H1 (cell line): ENCODE measurements at regions not wholly inside any gene's neighbourhood (a gene's known extent, or its start where the extent isn't known, plus 50 kb on each side); places are given as distances from the start of the nearest gene placed in this dataset.

Experiments used
- CTCF ChIA-PET: fragments of 300-600 bp; sonication (Branson Sonifier 250); formaldehyde crosslinking; loops from one replicate; lab custom pipeline; 2021; ENCODE audit not compliant: partially characterized antibody; lab: Charles Lee
- POLR2A ChIA-PET: fragments of 300-600 bp; sonication (Branson Sonifier 250); formaldehyde crosslinking; loops from one replicate; lab custom pipeline; 2021; ENCODE audit warnings: inconsistent platforms; ENCODE audit not compliant: partially characterized antibody; lab: Charles Lee
- DNase-seq, 2 experiments: peaks; one replicate each; pipeline versions ENCODE4 v3.0.0 to v3.0.0-alpha.2; 2010 to 2022; ENCODE audit warnings: low spot score in 2 of 2, low read depth in 1 of 2, mixed read lengths in 1 of 2
- FAIRE-seq: peaks from 2 replicates; lab custom pipeline; 2011; peaks lifted over from hg19 to GRCh38; lab: Jason Lieb, UNC
- H2AFZ ChIP-seq: 2 replicates; pipeline ENCODE4 v1.8.1; 2012; ENCODE audit warnings: low read length, inconsistent platforms
- H2AK5ac ChIP-seq: 2 replicates; pipeline ENCODE4 v1.6.1; 2013; ENCODE audit warnings: low read depth, low read length
- H2BK120ac ChIP-seq: replicated peaks from 2 replicates; pipeline ENCODE3; 2013; ENCODE audit warnings: low read depth, low read length, inconsistent platforms
- H2BK12ac ChIP-seq: 2 replicates; pipeline ENCODE4 v1.6.1; 2013; ENCODE audit warnings: low read depth, low read length
- H2BK15ac ChIP-seq: 2 replicates; pipeline ENCODE4 v1.6.1; 2013; ENCODE audit warnings: low read length
- H2BK20ac ChIP-seq: 2 replicates; pipeline ENCODE4 v1.6.1; 2013; ENCODE audit warnings: low read length
- H2BK5ac ChIP-seq: 2 replicates; pipeline ENCODE4 v1.6.1; 2013; ENCODE audit warnings: low read depth, low read length
- H3K14ac ChIP-seq: 2 replicates; pipeline ENCODE4 v1.6.1; 2013; ENCODE audit warnings: inconsistent platforms; ENCODE audit not compliant: insufficient read length
- H3K18ac ChIP-seq: 2 replicates; pipeline ENCODE4 v1.6.1; 2013; ENCODE audit warnings: low read length; ENCODE audit errors: extremely low read depth
- H3K23ac ChIP-seq: 2 replicates; pipeline ENCODE4 v1.6.1; 2013; ENCODE audit warnings: inconsistent platforms; ENCODE audit not compliant: insufficient read length
- H3K23me2 ChIP-seq: 2 replicates; pipeline ENCODE4 v1.6.1; 2013; ENCODE audit warnings: low read depth, low read length
- H3K27ac ChIP-seq: 2 replicates; pipeline ENCODE4 v1.6.1; 2011; ENCODE audit warnings: low read depth, low read length, inconsistent platforms
- H3K27me3 ChIP-seq, 4 experiments: replicated peaks in 1 of 4; 1 replicate in 1 of 4; 2 replicates in 3 of 4; pipeline versions ENCODE4 v1.6.1 to v1.8.1; 2011 to 2013; ENCODE audit warnings: low read length in 3 of 4, mild to moderate bottlenecking in 3 of 4, inconsistent platforms in 2 of 4, mixed read lengths in 2 of 4, moderate library complexity in 1 of 4; ENCODE audit not compliant: control insufficient read depth in 3 of 4, insufficient read depth in 3 of 4; ENCODE audit errors: extremely low read depth in 1 of 4
- H3K36me3 ChIP-seq, 4 experiments: 2 replicates each; pipeline versions ENCODE4 v1.6.1 to v1.8.1; 2011 to 2013; ENCODE audit warnings: mild to moderate bottlenecking in 4 of 4, low read length in 3 of 4, moderate library complexity in 2 of 4, control low read depth in 1 of 4, inconsistent platforms in 1 of 4; ENCODE audit not compliant: insufficient read depth in 4 of 4, control insufficient read depth in 2 of 4
- H3K4ac ChIP-seq: replicated peaks from 2 replicates; pipeline ENCODE3; 2013; ENCODE audit warnings: low read length, low read depth, mixed read lengths, inconsistent platforms; ENCODE audit not compliant: insufficient read length
- H3K4me1 ChIP-seq, 4 experiments: replicated peaks in 1 of 4; 1 replicate in 1 of 4; 2 replicates in 3 of 4; pipeline versions ENCODE4 v1.6.1 to v1.8.1; 2011 to 2013; ENCODE audit warnings: low read length in 3 of 4, inconsistent platforms in 2 of 4, mixed read lengths in 1 of 4; ENCODE audit not compliant: insufficient read depth in 4 of 4, control insufficient read depth in 3 of 4
- H3K4me2 ChIP-seq, 2 experiments: 2 replicates each; pipeline versions ENCODE4 v1.6.1 to v1.8.1; 2011 to 2013; ENCODE audit warnings: low read depth in 2 of 2, low read length in 2 of 2, control low read depth in 1 of 2, inconsistent platforms in 1 of 2, mild to moderate bottlenecking in 1 of 2; ENCODE audit not compliant: insufficient read depth in 1 of 2
- H3K4me3 ChIP-seq, 4 experiments: fragments of 200-600, 300-600 bp in 1 of 4; sonication (generic), shearing (Covaris generic), sonication (Bioruptor Twin) in 1 of 4; 2 replicates each; pipeline versions ENCODE4 v1.5.1 to v1.8.1; 2011 to 2016; ENCODE audit warnings: low read length in 4 of 4, low read depth in 3 of 4, control low read depth in 2 of 4, inconsistent platforms in 2 of 4, mild to moderate bottlenecking in 2 of 4, mixed read lengths in 1 of 4, moderate library complexity in 1 of 4; ENCODE audit not compliant: insufficient read depth in 2 of 4; ENCODE audit errors: extremely low read depth in 1 of 4
- H3K56ac ChIP-seq: replicated peaks from 2 replicates; pipeline ENCODE3; 2013; ENCODE audit warnings: low read depth, mild to moderate bottlenecking, mixed read lengths, low read length, inconsistent platforms; ENCODE audit not compliant: insufficient read length
- H3K79me1 ChIP-seq: 2 replicates; pipeline ENCODE4 v1.6.1; 2013; ENCODE audit warnings: low read depth, low read length, control low read depth
- H3K79me2 ChIP-seq, 2 experiments: 2 replicates each; pipeline versions ENCODE4 v1.6.1 to v1.8.1; 2012 to 2013; ENCODE audit warnings: low read length in 2 of 2, mild to moderate bottlenecking in 2 of 2, inconsistent platforms in 1 of 2; ENCODE audit not compliant: insufficient read depth in 2 of 2, control insufficient read depth in 1 of 2
- H3K9ac ChIP-seq, 4 experiments: replicated peaks in 1 of 4; 1 replicate in 1 of 4; 2 replicates in 3 of 4; pipeline versions ENCODE4 v1.6.1 to v1.8.1; 2011 to 2013; ENCODE audit warnings: low read depth in 3 of 4, low read length in 3 of 4, control low read depth in 2 of 4, mild to moderate bottlenecking in 2 of 4, moderate library complexity in 2 of 4, inconsistent platforms in 1 of 4; ENCODE audit errors: extremely low read depth in 1 of 4
- H3K9me3 ChIP-seq, 2 experiments: 2 replicates each; pipeline versions ENCODE4 v1.6.1 to v1.8.1; 2012 to 2013; ENCODE audit warnings: mild to moderate bottlenecking in 2 of 2, moderate library complexity in 2 of 2, control low read depth in 1 of 2, inconsistent platforms in 1 of 2, low read depth in 1 of 2, low read length in 1 of 2, mixed read lengths in 1 of 2; ENCODE audit not compliant: insufficient read depth in 2 of 2
- H4K20me1 ChIP-seq, 2 experiments: replicated peaks in 1 of 2; 2 replicates each; pipeline versions ENCODE3 to v1.8.1; 2011 to 2013; ENCODE audit warnings: inconsistent platforms in 2 of 2, low read length in 2 of 2, mild to moderate bottlenecking in 1 of 2; ENCODE audit not compliant: insufficient read depth in 2 of 2, control insufficient read depth in 1 of 2
- H4K5ac ChIP-seq: 2 replicates; pipeline ENCODE4 v1.6.1; 2013; ENCODE audit warnings: low read length, low read depth, mixed read lengths, inconsistent platforms; ENCODE audit not compliant: insufficient read length
- H4K8ac ChIP-seq: 2 replicates; pipeline ENCODE4 v1.8.0; 2013; ENCODE audit warnings: mild to moderate bottlenecking, moderate library complexity, low read length, inconsistent platforms; ENCODE audit not compliant: insufficient read depth; ENCODE audit errors: extremely low read depth
- H4K91ac ChIP-seq: replicated peaks from 2 replicates; pipeline ENCODE3; 2013; ENCODE audit warnings: low read length, mixed read lengths, inconsistent platforms; ENCODE audit not compliant: insufficient read length
- ASH2L ChIP-seq: fragments of 200-600, 300-600 bp; sonication (generic); IDR thresholded peaks from one replicate; pipeline ENCODE4 v1.7.1; 2017; ENCODE audit warnings: low read length
- CBX5 ChIP-seq: fragments of 300-800, 300-1000 bp; sonication (generic); IDR thresholded peaks from 2 replicates; pipeline ENCODE4 v1.7.1; 2016; ENCODE audit warnings: antibody characterized with exemption, low read length, low read depth
- CHD2 ChIP-seq: IDR thresholded peaks from 2 replicates; pipeline ENCODE4 v1.6.1; 2012; ENCODE audit warnings: low read length, improper control_type of control experiment
- CREB1 ChIP-seq: IDR thresholded peaks from 2 replicates; pipeline ENCODE4 v1.6.1; 2012; ENCODE audit warnings: inconsistent platforms
- E2F6 ChIP-seq: IDR thresholded peaks from 2 replicates; pipeline ENCODE4 v1.6.1; 2012; ENCODE audit warnings: inconsistent platforms
- EGR1 ChIP-seq: IDR thresholded peaks from 2 replicates; pipeline ENCODE4 v1.6.1; 2011; ENCODE audit warnings: low read depth, low read length, borderline replicate concordance
- JUN ChIP-seq: IDR thresholded peaks from 2 replicates; pipeline ENCODE4 v1.6.1; 2011; ENCODE audit warnings: low read depth, mild to moderate bottlenecking, improper control_type of control experiment, low read length
- KDM4A ChIP-seq: IDR thresholded peaks from one replicate; pipeline ENCODE4 v1.7.1; 2012; ENCODE audit warnings: low read depth, mild to moderate bottlenecking, moderate library complexity, low read length, inconsistent platforms; ENCODE audit not compliant: severe bottlenecking
- POLR2A ChIP-seq, 2 experiments: IDR thresholded peaks; 1 replicate in 1 of 2; 2 replicates in 1 of 2; pipeline ENCODE4 v1.6.1; 2011; ENCODE audit warnings: low read depth in 2 of 2, low read length in 2 of 2, mild to moderate bottlenecking in 2 of 2; ENCODE audit errors: control extremely low read depth in 1 of 2
- POU5F1 ChIP-seq: IDR thresholded peaks from 2 replicates; pipeline ENCODE4 v1.6.1; 2011; ENCODE audit warnings: low read depth, mild to moderate bottlenecking, low read length, moderate library complexity
- RNF2 ChIP-seq: fragments of 200-900, 300-1000 bp; sonication (generic); IDR thresholded peaks from 2 replicates; pipeline ENCODE4 v1.7.1; 2016; ENCODE audit warnings: borderline replicate concordance, low read depth, mild to moderate bottlenecking, antibody characterized with exemption, low read length; ENCODE audit not compliant: poor library complexity, severe bottlenecking; ENCODE audit errors: missing control alignments
- SAP30 ChIP-seq: fragments of 300-600 bp; sonication (generic); IDR thresholded peaks from 2 replicates; pipeline ENCODE4 v1.7.1; 2012; ENCODE audit warnings: low read length, moderate library complexity, mild to moderate bottlenecking, inconsistent platforms; ENCODE audit not compliant: insufficient read depth, insufficient replicate concordance
- SIX5 ChIP-seq: IDR thresholded peaks from 2 replicates; pipeline ENCODE4 v1.6.1; 2011; ENCODE audit warnings: mild to moderate bottlenecking, low read depth, low read length
- TAF1 ChIP-seq: IDR thresholded peaks from 2 replicates; pipeline ENCODE4 v1.6.1; 2011; ENCODE audit warnings: mild to moderate bottlenecking, low read depth, low read length
- TAF7 ChIP-seq: optimal IDR thresholded peaks from 2 replicates; pipeline ENCODE3; 2011; ENCODE audit warnings: low read depth, mild to moderate bottlenecking, inconsistent platforms, low read length, moderate library complexity, borderline replicate concordance
- TCF12 ChIP-seq: IDR thresholded peaks from 2 replicates; pipeline ENCODE4 v1.6.1; 2011; ENCODE audit warnings: low read depth, mild to moderate bottlenecking, low read length
- WGBS, 2 experiments: shearing (Covaris generic) in 1 of 2; methylation state at CpG; one replicate each; pipeline versions ENCODE4 v1.1.6 to v1.1.7; 2013 to 2015; ENCODE audit warnings: low lambda C conversion rate in 2 of 2, mixed read lengths in 2 of 2, inconsistent platforms in 1 of 2, low coverage in 1 of 2, missing lambda C conversion rate in 1 of 2; ENCODE audit not compliant: insufficient replicate concordance in 2 of 2, insufficient coverage in 1 of 2, insufficient read length in 1 of 2; ENCODE audit errors: extremely low coverage in 1 of 2, missing lambda C conversion rate in 1 of 2; 5-methylcytosine and 5-hydroxymethylcytosine counted together

DNA sequence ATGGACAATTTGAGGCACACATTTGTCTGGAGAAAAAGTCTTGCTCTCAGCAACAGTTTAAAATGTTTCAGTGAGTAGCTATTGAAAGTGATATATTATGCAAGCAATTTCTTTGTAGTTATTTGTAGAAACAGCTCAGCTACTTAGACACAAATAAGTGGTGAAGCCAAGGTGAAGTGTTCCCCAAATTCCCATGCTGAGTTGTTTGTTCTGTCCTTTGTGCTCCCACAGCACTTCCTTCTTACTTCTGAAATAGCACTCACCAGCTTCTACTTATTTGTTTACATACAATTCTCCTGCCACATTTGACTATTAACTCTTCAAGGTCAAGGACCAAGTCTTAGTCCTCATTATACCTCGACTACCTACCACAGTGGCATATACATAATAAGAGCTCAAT lies 638.6 kb upstream of the LRRC4C start:
- H3K56ac ChIP-seq, result no peak overlapping the region
- WGBS, 2 experiments, result 70% methylated on average over 1 of the region's 1 CpG; no CpG with 5 or more reads in 1 of the 2 experiments

More for the DNA sequence above, 638.6 kb upstream of the LRRC4C start:
- Histone ChIP-seq H3K4me2 (no peak overlapping the region), H3K36me3 (no peaks in the 10 kb centered on the region), H3K27me3 (no peaks in the 10 kb centered on the region), H3K9me3 (peaks cover 13 to 14% of the 10 kb centered on the region in 2 experiments), H3K79me2 (no peaks in the 10 kb centered on the region), H3K27ac (no peak overlapping the region), H3K14ac (no peak overlapping the region), H4K8ac (no peak overlapping the region), H2AFZ (no peak overlapping the region)
- POLR2A ChIA-PET, result no interaction called here
- no peak for TF ChIP-seq CBX5
- TF ChIP-seq SIX5, result no peak
- TF ChIP-seq RNF2, result no peak
- no peak for TF ChIP-seq CHD2
- TF ChIP-seq POLR2A (IDR thresholded peaks at IDR 0.05; ENCODE audit: control extremely low read depth in 1 of 2, low read depth in 2 of 2, low read length in 2 of 2), result no peak
- TF ChIP-seq EGR1, result no peak
- no peak for TF ChIP-seq POU5F1
- TF ChIP-seq JUN, result no peak
- no peak for TF ChIP-seq TAF7
- TF ChIP-seq TAF1, result no peak
- no peak for TF ChIP-seq CREB1
- no peak for TF ChIP-seq KDM4A
- TF ChIP-seq SAP30, result no peak
- TF ChIP-seq E2F6, result no peak
- no peak for TF ChIP-seq TCF12
- no peak for TF ChIP-seq ASH2L
- TF ChIP-seq, all 59 proteins: peak for 0
- FAIRE-seq (no peak), DNase-seq (no peak)
- Histone ChIP-seq H2BK15ac (no peak overlapping the region), H3K4me1 (no peaks in the 10 kb centered on the region), H3K23me2 (no peaks in the 10 kb centered on the region), H3K23ac (no peak overlapping the region), H3K18ac (no peak overlapping the region), H2BK20ac (no peak overlapping the region), H3K4ac (no peak overlapping the region), H4K91ac (no peak overlapping the region), H3K79me1 (no peaks in the 10 kb centered on the region), H2BK120ac (no peak overlapping the region), H4K20me1 (no peaks in the 10 kb centered on the region), H2BK12ac (no peak overlapping the region), H3K9ac (no peak overlapping the region), H3K4me3 (no peak overlapping the region), H2BK5ac (no peak overlapping the region), H4K5ac (no peak overlapping the region), H2AK5ac (no peak overlapping the region)
- CTCF ChIA-PET, result interaction anchor here (0.9 to 1.5 kb wide), 2 partner anchors 10 to 533 kb away, joined by 3 to 6 read pairs; no protein-coding TSS in a partner anchor
